Activated naive CD4-positive, alpha-beta T cell treated with anti-CD3 and anti-CD28 coated beads, Interleukin-2, amount 50 U/mL, for 72 hours (primary cell): ENCODE measurements at regions not wholly inside any gene's neighbourhood (a gene's known extent, or its start where the extent isn't known, plus 50 kb on each side); places are given as distances from the start of the nearest gene placed in this dataset.

Source experiments
- ATAC-seq, 2 donors: fragments of 150-1000 bp; cut with Tn5 transposase; 2 replicates each; pipeline ENCODE4 v1.10.0; 2021; ENCODE audit warnings: mild to moderate bottlenecking in 2 of 2, moderate library complexity in 2 of 2
- DNase-seq, 2 donors: peaks; one replicate each; pipeline ENCODE4 v3.0.0; 2021 to 2022; ENCODE audit warnings: low spot score in 2 of 2
- H3K27ac Mint-ChIP-seq, 2 donors: one replicate each; pipeline ENCODE4 v1.8.0; 2022; ENCODE audit warnings: mild to moderate bottlenecking in 2 of 2, mixed read lengths in 2 of 2
- H3K36me3 Mint-ChIP-seq, 2 donors: one replicate each; pipeline ENCODE4 v1.8.0; 2022; ENCODE audit warnings: mixed read lengths in 2 of 2
- H3K9me3 Mint-ChIP-seq, 2 donors: one replicate each; pipeline ENCODE4 v1.8.0; 2022; ENCODE audit warnings: mixed read lengths in 2 of 2

- peaks cover 0 to 4% of the 10 kb centered on the region in 2 donors for H3K9me3 Mint-ChIP-seq
- ATAC-seq (no peak), DNase-seq (no peak)
- H3K36me3 Mint-ChIP-seq: no peaks in the 10 kb centered on the region
- no peak overlapping the region for H3K27ac Mint-ChIP-seq
Measured at GRCh38 chr22:48053486-48053885, 1291.0 kb downstream of the TBC1D22A start.

- no peaks in the 10 kb centered on the region for H3K9me3 Mint-ChIP-seq
- DNase-seq: no peak
- no peak overlapping the region for H3K27ac Mint-ChIP-seq
- H3K36me3 Mint-ChIP-seq: no peaks in the 10 kb centered on the region
- no peak for ATAC-seq
Measured at GRCh38 chr22:48052621-48052890, 1290.1 kb downstream of the TBC1D22A start.

- Mint-ChIP-seq H3K27ac (no peak overlapping the region), H3K36me3 (no peaks in the 10 kb centered on the region), H3K9me3 (no peaks in the 10 kb centered on the region)
- DNase-seq: no peak
- ATAC-seq: no peak
Measured at GRCh38 chr22:48051796-48052620, 1289.6 kb downstream of the TBC1D22A start.

- H3K27ac Mint-ChIP-seq: no peak overlapping the region
- no peaks in the 10 kb centered on the region for H3K9me3 Mint-ChIP-seq
- DNase-seq (no peak), ATAC-seq (no peak)
- no peaks in the 10 kb centered on the region for H3K36me3 Mint-ChIP-seq
Measured at GRCh38 chr22:48050836-48051235, 1288.4 kb downstream of the TBC1D22A start.

GRCh38 chr22:48049116-48049515 lies 1286.7 kb downstream of the TBC1D22A start:
- Mint-ChIP-seq H3K9me3 (no peaks in the 10 kb centered on the region), H3K27ac (no peak overlapping the region), H3K36me3 (no peaks in the 10 kb centered on the region)
- no peak for ATAC-seq
- no peak for DNase-seq

- Mint-ChIP-seq H3K36me3 (no peaks in the 10 kb centered on the region), H3K27ac (no peak overlapping the region)
- no peak for ATAC-seq
Measured at GRCh38 chr22:48047722-48048500, 1285.5 kb downstream of the TBC1D22A start.

GRCh38 chr22:48045369-48045768 lies 1282.9 kb downstream of the TBC1D22A start:
- no peak for ATAC-seq
- no peak for DNase-seq
- Mint-ChIP-seq H3K36me3 (no peaks in the 10 kb centered on the region), H3K27ac (no peak overlapping the region), H3K9me3 (no peaks in the 10 kb centered on the region)

More at GRCh38 chr22:48047722-48048500, 1285.5 kb downstream of the TBC1D22A start:
- DNase-seq: no peak
- H3K9me3 Mint-ChIP-seq: no peaks in the 10 kb centered on the region

GRCh38 chr22:48044487-48045060 lies 1282.1 kb downstream of the TBC1D22A start:
- Mint-ChIP-seq H3K9me3 (no peaks in the 10 kb centered on the region), H3K36me3 (no peaks in the 10 kb centered on the region), H3K27ac (no peak overlapping the region)
- no peak for DNase-seq
- ATAC-seq: no peak

GRCh38 chr22:48043581-48043980 lies 1281.1 kb downstream of the TBC1D22A start:
- DNase-seq (no peak), ATAC-seq (no peak)
- Mint-ChIP-seq H3K9me3 (no peaks in the 10 kb centered on the region), H3K27ac (no peak overlapping the region), H3K36me3 (no peaks in the 10 kb centered on the region)

GRCh38 chr22:48042621-48043395 lies 1280.4 kb downstream of the TBC1D22A start:
- DNase-seq (no peak), ATAC-seq (no peak)
- Mint-ChIP-seq H3K27ac (no peak overlapping the region), H3K36me3 (no peaks in the 10 kb centered on the region), H3K9me3 (no peaks in the 10 kb centered on the region)

- no peak overlapping the region for H3K27ac Mint-ChIP-seq
- H3K9me3 Mint-ChIP-seq: no peaks in the 10 kb centered on the region
- ATAC-seq: no peak
- H3K36me3 Mint-ChIP-seq: no peaks in the 10 kb centered on the region
- no peak for DNase-seq
Measured at GRCh38 chr22:48039326-48039725, 1276.9 kb downstream of the TBC1D22A start.

GRCh38 chr22:48037618-48038017 lies 1275.2 kb downstream of the TBC1D22A start:
- ATAC-seq (no peak), DNase-seq (no peak)
- Mint-ChIP-seq H3K27ac (no peak overlapping the region), H3K36me3 (no peaks in the 10 kb centered on the region), H3K9me3 (no peaks in the 10 kb centered on the region)

GRCh38 chr22:48035897-48036296 lies 1273.4 kb downstream of the TBC1D22A start:
- H3K27ac Mint-ChIP-seq: no peak overlapping the region
- H3K36me3 Mint-ChIP-seq: no peaks in the 10 kb centered on the region
- ATAC-seq (no peak), DNase-seq (no peak)
- no peaks in the 10 kb centered on the region for H3K9me3 Mint-ChIP-seq

GRCh38 chr22:48031589-48031988 lies 1269.1 kb downstream of the TBC1D22A start:
- DNase-seq (no peak), ATAC-seq (no peak)
- Mint-ChIP-seq H3K9me3 (no peaks in the 10 kb centered on the region), H3K36me3 (no peaks in the 10 kb centered on the region), H3K27ac (no peak overlapping the region)

GRCh38 chr22:48025096-48025495 lies 1262.6 kb downstream of the TBC1D22A start:
- Mint-ChIP-seq H3K27ac (no peak overlapping the region), H3K36me3 (peaks cover 2 to 3% of the 10 kb centered on the region in 2 donors)

GRCh38 chr22:48021991-48022401 lies 1259.5 kb downstream of the TBC1D22A start:
- Mint-ChIP-seq H3K9me3 (peaks cover 21 to 22% of the 10 kb centered on the region in 2 donors), H3K27ac (no peak overlapping the region), H3K36me3 (peaks cover 20% of the 10 kb centered on the region in 2 donors)
- DNase-seq (no peak), ATAC-seq (no peak)

More at GRCh38 chr22:48025096-48025495, 1262.6 kb downstream of the TBC1D22A start:
- DNase-seq (no peak), ATAC-seq (no peak)
- H3K9me3 Mint-ChIP-seq: peaks cover 5 to 6% of the 10 kb centered on the region in 2 donors

GRCh38 chr22:48018346-48018745 lies 1255.9 kb downstream of the TBC1D22A start:
- Mint-ChIP-seq H3K27ac (no peak overlapping the region), H3K36me3 (peaks cover 20% of the 10 kb centered on the region in 2 donors)

More at GRCh38 chr22:48018346-48018745, 1255.9 kb downstream of the TBC1D22A start:
- DNase-seq (no peak), ATAC-seq (no peak)
- peaks cover 21 to 22% of the 10 kb centered on the region in 2 donors for H3K9me3 Mint-ChIP-seq
